ENCODE measurements at regions not wholly inside any gene's neighbourhood (a gene's known extent, or its start where the extent isn't known, plus 50 kb on each side); places are given as distances from the start of the nearest gene placed in this dataset.

DNA sequence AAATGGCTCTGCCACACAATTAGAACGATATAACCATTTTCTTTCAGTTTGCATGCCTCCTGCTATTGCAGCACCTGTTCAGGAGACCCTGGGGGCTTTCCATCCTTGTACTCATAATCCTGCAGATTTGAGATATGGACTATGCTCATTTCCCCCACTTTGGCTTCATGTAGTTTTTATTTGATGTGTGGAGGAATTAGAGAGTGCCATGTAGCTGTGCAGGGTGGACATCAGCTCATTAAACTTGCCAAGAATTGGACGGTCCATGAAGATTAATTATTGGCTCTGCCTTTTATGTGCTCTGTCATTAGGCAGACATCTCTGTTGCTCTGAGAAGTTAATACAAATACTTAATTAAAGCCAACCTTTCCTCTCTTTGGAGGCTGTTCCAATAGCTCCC is 66.2 kb upstream of the CD83 start:
- TF ChIP-seq, protein P1, sequence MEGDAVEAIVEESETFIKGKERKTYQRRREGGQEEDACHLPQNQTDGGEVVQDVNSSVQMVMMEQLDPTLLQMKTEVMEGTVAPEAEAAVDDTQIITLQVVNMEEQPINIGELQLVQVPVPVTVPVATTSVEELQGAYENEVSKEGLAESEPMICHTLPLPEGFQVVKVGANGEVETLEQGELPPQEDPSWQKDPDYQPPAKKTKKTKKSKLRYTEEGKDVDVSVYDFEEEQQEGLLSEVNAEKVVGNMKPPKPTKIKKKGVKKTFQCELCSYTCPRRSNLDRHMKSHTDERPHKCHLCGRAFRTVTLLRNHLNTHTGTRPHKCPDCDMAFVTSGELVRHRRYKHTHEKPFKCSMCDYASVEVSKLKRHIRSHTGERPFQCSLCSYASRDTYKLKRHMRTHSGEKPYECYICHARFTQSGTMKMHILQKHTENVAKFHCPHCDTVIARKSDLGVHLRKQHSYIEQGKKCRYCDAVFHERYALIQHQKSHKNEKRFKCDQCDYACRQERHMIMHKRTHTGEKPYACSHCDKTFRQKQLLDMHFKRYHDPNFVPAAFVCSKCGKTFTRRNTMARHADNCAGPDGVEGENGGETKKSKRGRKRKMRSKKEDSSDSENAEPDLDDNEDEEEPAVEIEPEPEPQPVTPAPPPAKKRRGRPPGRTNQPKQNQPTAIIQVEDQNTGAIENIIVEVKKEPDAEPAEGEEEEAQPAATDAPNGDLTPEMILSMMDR (IDR thresholded peaks at IDR 0.05), result no peak
- TF ChIP-seq POLR2A (IDR thresholded peaks at IDR 0.05) (no peak), POLR2AphosphoS5 (IDR thresholded peaks at IDR 0.05) (no peak), EP300 (IDR thresholded peaks at IDR 0.05) (no peak)

Data from stomach (tissue), 4 donors.